8988T (cell line): ENCODE measurements at regions not wholly inside any gene's neighbourhood (a gene's known extent, or its start where the extent isn't known, plus 50 kb on each side); places are given as distances from the start of the nearest gene placed in this dataset.
"Not testable (repeated sequence)": the region's sequence is repeated elsewhere in the genome, so short reads cannot be mapped to it uniquely, and the experiment has no call there.

Source experiments
- DNase-seq: peaks from one replicate; pipeline ENCODE4 v3.0.0; 2011

DNA sequence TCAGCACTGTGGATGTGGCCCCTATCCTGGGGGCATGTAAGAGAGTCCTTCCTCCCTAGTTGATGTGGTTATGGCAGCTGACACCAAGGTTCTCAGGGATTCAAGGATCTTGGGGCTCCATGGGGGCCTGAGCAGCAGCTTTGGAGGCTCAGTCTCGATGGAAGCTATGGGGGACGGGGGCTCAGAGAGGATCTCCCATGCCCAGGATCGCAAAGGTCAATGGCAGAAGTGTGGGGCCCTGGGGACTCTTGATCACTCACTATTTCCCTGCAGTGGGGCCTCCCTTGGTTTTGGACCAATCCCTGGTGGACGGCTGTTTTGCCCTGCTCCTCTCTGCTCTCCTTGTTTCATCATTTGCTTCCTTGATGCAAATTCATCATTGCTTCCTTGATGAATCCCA is 885.9 kb downstream of the CDH8 start:
- DNase-seq = no peak

DNA sequence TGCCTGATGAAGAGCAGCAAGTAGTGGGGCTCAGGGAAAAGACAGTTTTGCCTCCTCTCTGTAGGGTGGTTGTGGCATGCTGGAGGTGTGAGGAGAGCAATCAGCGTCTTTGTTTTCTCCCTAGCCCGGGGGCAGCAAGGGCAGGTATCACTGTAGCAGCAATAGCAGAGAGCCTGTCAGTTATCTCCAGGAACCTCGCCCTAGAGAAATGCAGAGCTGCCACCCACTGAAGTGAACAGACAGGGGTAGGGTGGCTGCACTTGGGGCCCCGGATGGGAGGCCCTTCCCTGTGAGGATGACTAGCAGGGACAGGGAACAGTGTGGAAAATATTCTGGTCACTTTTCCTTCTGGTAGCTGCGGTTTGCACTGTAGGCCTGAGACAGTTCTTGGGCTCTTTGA is 886.5 kb downstream of the CDH8 start:
- no peak for DNase-seq

DNA sequence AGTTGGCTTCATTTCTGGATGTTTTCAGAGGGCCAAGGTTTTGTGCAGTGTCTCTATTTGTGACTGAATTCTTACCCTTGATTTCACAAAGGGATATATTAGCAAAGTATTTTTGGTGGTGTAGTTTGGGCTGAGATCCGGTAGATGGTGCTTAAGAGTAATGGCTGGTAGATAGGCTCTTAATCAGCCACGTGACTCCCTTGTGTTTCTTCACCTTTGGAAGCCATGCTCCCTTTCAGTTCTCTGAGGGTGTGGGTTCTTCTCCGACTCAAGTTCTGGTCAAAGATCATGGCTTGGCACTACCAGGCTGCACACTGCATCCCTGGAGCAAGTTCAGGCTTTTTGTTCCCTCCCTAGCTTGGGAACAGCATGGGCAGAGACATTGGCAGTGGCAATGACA is 887.3 kb downstream of the CDH8 start:
- DNase-seq = no peak

GRCh38 chr16:61146429-61146828 is 889.8 kb downstream of the CDH8 start:
- DNase-seq = no peak

- no peak for DNase-seq
Observed at GRCh38 chr16:61131447-61131846, 904.8 kb downstream of the CDH8 start.

DNA sequence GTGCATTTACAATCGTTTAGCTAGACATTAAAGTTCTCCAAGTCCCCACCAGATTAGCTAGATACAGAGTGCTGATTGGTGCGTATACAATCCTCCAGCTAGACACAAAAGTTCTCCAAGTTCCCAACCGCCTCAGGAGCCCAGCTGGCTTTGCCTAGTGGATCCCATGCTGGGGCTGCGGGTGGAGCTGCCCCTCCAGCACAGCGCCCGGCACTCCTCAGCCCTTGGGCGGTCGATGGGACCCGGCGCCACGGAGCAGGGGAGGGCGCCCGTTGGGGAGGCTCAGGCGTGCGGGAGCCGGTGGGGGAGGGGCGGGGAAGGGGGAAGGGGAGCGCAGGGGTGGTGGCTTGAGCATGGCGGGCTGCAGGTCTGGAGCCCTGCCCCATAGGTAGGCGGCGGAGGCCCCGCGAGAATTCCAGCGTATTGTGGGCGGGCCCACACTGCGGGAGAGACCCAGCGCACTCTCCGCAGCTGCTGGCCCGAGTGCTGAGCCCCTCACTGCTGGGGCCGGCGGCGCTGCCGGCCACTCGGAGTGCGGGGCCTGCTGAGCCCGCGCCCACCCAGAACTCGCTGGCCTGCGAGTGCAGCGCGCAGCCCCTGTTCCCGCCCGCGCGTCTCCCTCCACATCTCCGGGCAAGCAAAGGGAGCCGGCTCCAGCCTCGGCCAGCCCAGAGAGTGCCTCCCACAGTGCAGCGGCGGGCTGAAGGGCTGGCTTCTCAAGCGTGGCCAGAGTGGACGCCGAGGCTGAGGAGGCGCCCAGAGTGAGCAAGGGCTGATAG is 907.5 kb downstream of the CDH8 start:
- DNase-seq = no peak

GRCh38 chr16:61105544-61105943 is 930.7 kb downstream of the CDH8 start:
- no peak for DNase-seq

DNA sequence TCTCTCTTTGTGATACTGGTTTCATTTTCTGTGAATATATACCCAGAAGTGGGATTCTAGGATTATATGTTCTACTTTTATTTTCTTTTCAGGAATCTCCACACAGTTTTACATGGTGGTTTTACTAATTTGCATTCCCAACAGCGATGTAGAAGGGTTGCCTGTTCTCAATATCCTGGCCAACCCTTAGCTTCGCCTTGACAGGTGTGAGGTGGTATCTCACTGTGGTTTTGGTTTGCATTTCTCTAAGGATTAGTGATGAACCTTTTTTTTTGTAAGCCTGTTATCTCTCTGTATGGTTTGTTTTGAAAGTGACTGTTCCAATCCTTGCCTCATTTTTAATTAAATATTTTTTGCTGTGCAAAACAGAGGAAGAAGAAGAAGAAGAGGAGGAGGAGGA is 937.7 kb downstream of the CDH8 start:
- no peak for DNase-seq

- DNase-seq = not testable (repeated sequence)
Observed at GRCh38 chr16:61091300-61091699, 944.9 kb downstream of the CDH8 start.

GRCh38 chr16:61083711-61084110 is 952.5 kb downstream of the CDH8 start:
- no peak for DNase-seq

- no peak for DNase-seq
Observed at GRCh38 chr16:61074324-61074723, 961.9 kb downstream of the CDH8 start.

- no peak for DNase-seq
Observed at GRCh38 chr16:61057635-61058034, 978.6 kb downstream of the CDH8 start.

- no peak for DNase-seq
Observed at GRCh38 chr16:61050547-61050946, 985.7 kb downstream of the CDH8 start.

GRCh38 chr16:61045931-61046330 is 990.3 kb downstream of the CDH8 start:
- DNase-seq = no peak

- DNase-seq = no peak
Observed at GRCh38 chr16:61042737-61043136, 993.5 kb downstream of the CDH8 start.

DNA sequence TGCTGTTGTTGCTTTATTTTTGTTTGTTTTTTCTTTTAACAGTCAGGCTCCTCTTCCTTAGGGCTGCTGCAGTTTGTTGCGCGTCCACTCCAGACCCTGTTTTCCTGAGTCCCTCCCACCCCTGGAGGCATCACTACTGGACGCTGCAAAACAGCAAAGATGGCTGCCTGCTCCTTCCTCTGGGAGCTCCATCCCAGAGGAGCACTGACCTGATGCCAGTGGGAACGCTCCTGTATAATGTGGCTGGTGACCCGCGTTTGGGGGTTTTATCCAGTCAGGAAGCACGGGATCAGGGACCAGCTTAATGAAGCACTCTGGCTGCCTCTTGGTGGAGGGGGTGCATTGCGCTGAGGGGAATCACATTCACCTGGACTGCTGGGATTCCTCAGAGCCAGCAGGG is 1005.6 kb downstream of the CDH8 start:
- DNase-seq = no peak

DNA sequence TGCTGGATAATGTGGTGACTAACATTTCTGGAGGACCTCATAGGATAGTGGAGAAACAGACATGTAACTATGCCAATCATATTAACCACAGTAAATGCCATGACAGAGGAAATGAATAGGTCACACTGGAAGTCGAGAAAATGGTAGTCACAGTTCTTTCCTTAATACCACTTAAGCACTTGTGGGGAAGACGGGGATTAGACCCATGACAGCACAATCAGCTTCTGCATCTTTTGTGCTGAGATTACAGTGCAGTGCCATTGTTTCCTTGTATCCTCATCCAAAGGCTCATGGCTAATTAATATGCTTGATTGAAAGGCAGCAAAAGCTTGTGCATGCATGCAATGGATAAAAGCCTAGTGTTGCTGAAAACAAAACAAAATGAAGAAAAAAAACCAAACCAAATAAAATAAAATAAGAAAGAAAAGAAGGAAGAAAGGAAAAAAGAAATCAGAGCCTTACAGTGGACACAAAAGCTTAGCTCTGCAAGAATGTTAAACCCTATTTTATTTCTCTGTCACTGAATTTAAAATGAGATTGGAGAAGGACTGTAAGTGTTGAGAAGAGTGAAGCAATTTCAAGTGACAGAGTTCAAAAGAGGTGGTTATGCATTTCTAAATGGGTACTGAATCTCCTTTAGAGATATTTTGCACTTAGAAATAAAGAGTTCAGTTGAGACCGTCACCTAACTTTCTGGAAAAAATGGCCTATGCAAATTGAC is 1011.9 kb downstream of the CDH8 start:
- no peak for DNase-seq

GRCh38 chr16:61014869-61015268 is 1021.4 kb downstream of the CDH8 start:
- no peak for DNase-seq

GRCh38 chr16:61007694-61008093 is 1028.5 kb downstream of the CDH8 start:
- DNase-seq = no peak

- DNase-seq = no peak
Observed at GRCh38 chr16:61005952-61006351, 1030.3 kb downstream of the CDH8 start.

GRCh38 chr16:61002479-61003204 is 1033.6 kb downstream of the CDH8 start:
- no peak for DNase-seq

DNA sequence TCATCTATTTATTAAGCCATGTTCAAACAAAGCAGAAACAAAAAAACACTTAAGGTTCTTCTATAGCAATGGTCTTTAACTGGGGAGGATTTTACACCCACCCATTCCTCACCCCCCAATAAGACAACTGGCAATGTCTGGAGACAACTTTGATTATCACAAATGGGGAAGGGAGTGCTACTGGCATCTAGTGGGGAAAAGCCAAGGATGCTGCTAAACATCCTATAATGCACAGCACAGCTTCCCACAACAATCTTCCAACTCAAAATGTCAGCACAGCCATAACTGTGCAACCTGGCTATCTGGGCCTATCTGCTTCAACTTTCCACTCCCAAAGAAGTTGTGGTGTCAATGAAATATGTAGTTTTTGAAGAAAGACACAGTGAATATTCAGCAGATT is 1044.4 kb downstream of the CDH8 start:
- DNase-seq = no peak

- DNase-seq = no peak
Observed at GRCh38 chr16:60989592-60989991, 1046.6 kb downstream of the CDH8 start.

- DNase-seq = no peak
Observed at GRCh38 chr16:60979119-60979518, 1057.1 kb downstream of the CDH8 start.
